22Rv1 (cell line): ENCODE measurements at regions not wholly inside any gene's neighbourhood (a gene's known extent, or its start where the extent isn't known, plus 50 kb on each side); places are given as distances from the start of the nearest gene placed in this dataset.

Experiments used
- H3K27ac ChIP-seq: fragments of 450-650 bp; 2 replicates; pipeline ENCODE4 v1.5.1; 2017
- ZFX ChIP-seq: fragments of 450-650 bp; IDR thresholded peaks from 2 replicates; pipeline ENCODE4 v1.6.1; 2017; ENCODE audit warnings: antibody characterized with exemption, borderline replicate concordance
- TF ChIP-seq, protein P1 (sequence below): fragments of 450-650 bp; IDR thresholded peaks from 2 replicates; pipeline ENCODE4 v1.5.1; 2017; ENCODE audit warnings: mild to moderate bottlenecking

DNA sequence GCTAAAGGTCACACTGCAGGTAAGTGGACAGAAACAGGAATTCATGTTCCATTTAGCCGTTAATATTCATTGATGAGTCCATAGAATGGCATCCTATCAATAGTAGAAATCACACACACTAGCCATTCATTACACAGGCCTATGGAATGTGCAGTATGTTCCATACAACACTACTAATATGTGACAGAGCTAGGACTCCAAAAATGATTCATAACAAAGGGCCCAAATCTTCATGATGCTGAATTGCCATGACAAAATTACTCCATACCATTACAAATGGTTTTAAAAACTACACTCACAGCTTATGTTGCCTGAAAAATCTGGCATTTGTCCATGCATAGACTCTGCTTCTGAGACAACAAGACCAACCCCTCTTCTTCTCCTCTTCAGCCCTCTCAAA is 549.1 kb downstream of the XPNPEP1 start:
- H3K27ac ChIP-seq, result no peak overlapping the region
- no peak for TF ChIP-seq ZFX
- TF ChIP-seq, protein P1, sequence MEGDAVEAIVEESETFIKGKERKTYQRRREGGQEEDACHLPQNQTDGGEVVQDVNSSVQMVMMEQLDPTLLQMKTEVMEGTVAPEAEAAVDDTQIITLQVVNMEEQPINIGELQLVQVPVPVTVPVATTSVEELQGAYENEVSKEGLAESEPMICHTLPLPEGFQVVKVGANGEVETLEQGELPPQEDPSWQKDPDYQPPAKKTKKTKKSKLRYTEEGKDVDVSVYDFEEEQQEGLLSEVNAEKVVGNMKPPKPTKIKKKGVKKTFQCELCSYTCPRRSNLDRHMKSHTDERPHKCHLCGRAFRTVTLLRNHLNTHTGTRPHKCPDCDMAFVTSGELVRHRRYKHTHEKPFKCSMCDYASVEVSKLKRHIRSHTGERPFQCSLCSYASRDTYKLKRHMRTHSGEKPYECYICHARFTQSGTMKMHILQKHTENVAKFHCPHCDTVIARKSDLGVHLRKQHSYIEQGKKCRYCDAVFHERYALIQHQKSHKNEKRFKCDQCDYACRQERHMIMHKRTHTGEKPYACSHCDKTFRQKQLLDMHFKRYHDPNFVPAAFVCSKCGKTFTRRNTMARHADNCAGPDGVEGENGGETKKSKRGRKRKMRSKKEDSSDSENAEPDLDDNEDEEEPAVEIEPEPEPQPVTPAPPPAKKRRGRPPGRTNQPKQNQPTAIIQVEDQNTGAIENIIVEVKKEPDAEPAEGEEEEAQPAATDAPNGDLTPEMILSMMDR, result no peak

DNA sequence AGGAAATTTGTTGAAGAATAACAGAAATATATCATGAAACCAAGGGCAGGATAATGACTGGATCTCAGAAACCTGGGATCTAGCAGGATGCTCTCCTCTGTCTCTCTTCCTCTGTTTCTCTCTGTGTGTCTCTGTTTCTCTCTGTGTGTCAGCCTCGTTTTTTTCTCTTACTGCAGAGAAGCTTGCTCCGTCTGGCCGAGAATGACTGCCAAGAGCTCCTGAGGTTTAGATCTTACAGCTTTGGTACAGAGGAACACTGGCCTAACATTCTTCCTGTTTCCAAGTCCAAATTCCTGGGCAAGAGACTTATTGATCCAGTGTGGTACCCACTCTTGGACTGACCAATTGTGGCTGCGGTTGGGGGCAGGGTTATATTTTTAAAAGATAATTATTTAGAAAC is 564.0 kb downstream of the XPNPEP1 start:
- no peak overlapping the region for H3K27ac ChIP-seq
- TF ChIP-seq, protein P1, result no peak
- TF ChIP-seq ZFX, result no peak

DNA sequence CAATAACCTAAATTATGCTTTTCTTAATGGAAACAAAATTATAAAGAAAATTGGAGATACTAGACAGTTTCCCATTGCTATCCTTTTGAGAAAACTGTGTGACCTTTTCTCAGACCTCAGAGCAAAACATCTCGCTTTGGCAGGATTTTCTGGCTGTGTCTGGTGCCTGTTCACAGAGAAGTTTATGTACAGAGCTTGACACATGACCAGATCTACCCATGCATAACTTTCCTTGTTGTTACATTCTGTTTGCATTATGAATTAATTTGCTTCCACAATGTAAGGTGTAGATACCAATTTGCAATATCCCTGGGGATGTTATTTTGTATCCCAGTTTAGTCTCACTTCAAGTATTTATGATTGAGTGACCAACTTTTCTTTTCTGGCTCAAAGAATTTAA is 565.0 kb downstream of the XPNPEP1 start:
- TF ChIP-seq, protein P1, result no peak
- TF ChIP-seq ZFX, result no peak
- no peak overlapping the region for H3K27ac ChIP-seq

DNA sequence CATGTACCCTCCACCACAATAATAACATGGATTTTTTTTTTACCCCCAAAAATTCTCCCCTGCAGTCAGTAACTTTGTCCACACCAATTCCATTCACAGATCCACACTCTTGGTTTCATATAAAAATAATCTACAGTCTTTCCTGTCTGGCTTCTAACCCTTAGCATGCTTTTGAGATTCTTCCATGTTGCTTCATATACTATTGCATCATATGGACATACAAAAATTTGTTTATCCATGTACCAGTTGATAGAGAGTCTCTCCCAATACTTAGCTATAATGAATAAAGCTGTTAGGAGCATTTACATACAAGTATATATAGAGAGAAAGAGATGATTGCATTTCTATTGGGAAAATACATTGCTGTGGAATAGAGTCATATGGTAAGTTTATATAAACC is 575.0 kb downstream of the XPNPEP1 start:
- TF ChIP-seq, protein P1, result no peak
- no peak for TF ChIP-seq ZFX
- H3K27ac ChIP-seq, result no peak overlapping the region

DNA sequence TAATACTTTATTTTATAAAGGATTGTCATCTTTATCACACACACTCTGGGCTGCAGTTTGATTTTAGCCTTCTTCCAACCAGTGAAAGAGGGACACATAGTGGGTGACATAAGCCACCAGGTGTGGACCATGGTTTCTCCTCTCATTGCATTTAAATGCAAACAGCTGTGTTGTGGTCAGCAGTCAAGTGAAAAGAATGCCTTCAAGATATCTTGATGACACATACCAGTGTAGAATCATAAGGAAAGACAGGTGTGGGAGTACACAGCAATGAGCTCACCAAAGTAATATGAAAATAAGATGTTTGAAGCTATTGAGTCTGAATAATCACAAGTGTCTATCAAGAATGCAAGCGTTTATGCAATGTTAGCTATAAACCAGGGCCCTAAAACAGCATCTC is 580.0 kb downstream of the XPNPEP1 start:
- H3K27ac ChIP-seq, result no peak overlapping the region
- TF ChIP-seq, protein P1, result no peak
- no peak for TF ChIP-seq ZFX

DNA sequence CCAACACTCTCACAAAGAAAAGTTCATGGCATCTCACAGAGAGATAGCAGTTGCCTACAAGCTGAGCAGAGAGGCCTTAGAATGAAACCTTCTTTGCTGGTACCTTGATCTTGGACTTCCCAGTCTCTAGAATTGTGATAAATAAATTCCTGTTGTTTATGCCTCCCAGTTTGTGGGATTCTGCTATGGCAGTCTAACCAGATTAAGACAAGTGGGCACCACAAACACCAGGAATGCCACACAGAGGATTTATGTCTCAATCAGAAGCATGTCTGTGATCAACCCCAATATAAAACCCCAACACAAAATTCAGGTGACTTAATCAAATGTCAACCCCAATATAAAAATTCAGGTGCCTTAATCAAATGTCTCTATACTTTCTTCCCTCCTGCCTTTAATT is 581.3 kb downstream of the XPNPEP1 start:
- no peak for TF ChIP-seq ZFX
- TF ChIP-seq, protein P1, result no peak
- H3K27ac ChIP-seq, result no peak overlapping the region

DNA sequence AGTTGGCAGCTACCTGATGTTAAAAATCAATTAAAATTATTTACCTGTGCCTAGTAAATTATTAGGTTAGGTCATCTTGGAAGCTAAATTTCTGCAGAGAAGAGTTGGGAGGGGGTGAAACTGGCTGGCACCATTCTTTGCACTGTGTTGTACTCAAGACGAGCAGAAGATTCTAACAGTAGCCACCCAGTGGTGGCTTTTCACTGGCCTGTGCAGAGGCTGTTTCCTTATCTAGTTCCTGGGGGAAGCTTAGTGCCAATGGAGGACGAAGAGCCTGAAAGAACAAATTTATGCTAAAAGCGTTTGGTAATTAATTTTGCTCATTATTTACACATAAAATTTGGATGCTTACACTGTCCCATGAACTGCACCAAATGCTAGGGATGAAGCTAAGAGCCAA is 595.3 kb downstream of the XPNPEP1 start:
- no peak overlapping the region for H3K27ac ChIP-seq
- no peak for TF ChIP-seq ZFX
- TF ChIP-seq, protein P1, result no peak; the same call in 1 of the 2 replicates
